D721Med (cell line): ENCODE measurements at regions not wholly inside any gene's neighbourhood (a gene's known extent, or its start where the extent isn't known, plus 50 kb on each side); places are given as distances from the start of the nearest gene placed in this dataset.
A peak's percentile ranks its signal among the peaks of the same experiment; 100 is the strongest.

Experiments used
- DNase-seq: peaks from one replicate; pipeline ENCODE4 v3.0.0; 2011; ENCODE audit warnings: low spot score; ENCODE audit not compliant: insufficient read length
- FAIRE-seq: peaks from 2 replicates; lab custom pipeline; 2011; peaks lifted over from hg19 to GRCh38; lab: Jason Lieb, UNC
- CTCF ChIP-seq: IDR thresholded peaks from 2 replicates; pipeline ENCODE4 v1.5.1; 2012; ENCODE audit warnings: mild to moderate bottlenecking, control low read depth; ENCODE audit not compliant: insufficient read depth; ENCODE audit errors: missing control alignments

DNA sequence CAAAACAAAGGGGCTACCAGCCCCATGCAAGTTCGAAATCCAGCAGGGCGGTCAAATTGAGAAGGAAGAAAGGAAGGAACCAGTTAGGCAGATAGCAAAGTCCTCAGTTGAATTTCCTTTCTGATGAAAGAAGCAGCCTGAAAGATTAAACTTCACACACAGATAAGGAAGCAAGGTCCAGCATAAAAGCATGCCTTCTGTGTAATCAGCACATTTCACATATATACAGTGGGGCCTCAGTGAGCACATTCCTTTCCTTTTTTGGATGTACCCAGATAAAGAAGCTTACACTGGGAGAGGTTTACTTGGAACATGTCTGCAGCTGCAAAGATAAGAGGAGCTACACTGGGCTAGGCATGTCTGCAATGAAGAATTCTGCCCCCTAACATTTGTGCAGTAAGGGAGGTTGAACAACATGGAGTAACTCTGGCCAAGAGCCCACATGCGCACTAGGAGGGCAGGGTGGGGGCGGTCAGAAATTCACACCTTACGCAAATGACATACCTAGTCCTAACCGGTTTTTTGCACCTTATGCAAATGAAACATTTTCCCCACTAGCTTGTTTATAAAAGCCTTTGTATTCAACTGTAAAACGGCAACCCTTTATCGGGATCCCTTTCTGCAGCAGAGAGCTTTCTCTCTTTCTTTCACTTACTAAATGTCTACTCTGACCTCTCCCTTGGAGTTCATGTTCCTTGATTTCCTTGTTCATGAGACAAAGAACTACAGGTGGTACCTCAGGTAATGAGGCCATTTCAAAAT lies 149.7 kb upstream of the FBXL17 start:
- no peak for TF ChIP-seq CTCF
- FAIRE-seq (no peak), DNase-seq (no peak)

GRCh38 chr5:108530706-108531105 lies 148.8 kb upstream of the FBXL17 start:
- no peak for FAIRE-seq

DNA sequence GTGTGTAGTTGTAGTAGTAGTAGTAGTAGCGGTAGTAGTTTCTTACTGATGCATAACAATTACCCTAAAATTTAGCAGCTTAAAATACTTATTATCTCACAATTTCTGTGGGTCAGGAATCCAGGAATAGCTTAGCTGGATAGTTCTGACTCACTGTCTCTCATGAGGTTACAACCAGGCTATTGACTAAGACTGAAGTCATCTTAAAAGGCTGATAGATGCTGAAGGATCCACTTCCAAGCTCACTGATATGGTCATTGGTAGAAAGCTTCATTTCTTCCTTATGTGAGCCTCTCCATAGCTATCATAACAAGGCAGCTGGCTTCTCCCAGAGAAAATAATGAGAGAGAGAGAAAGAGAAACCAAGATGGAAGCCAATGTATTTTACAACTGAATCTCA lies 147.5 kb upstream of the FBXL17 start:
- FAIRE-seq: no peak
- TF ChIP-seq CTCF: no peak

More at GRCh38 chr5:108530706-108531105, 148.8 kb upstream of the FBXL17 start:
- TF ChIP-seq CTCF: no peak
- DNase-seq: no peak

GRCh38 chr5:108528655-108529054 lies 146.8 kb upstream of the FBXL17 start:
- TF ChIP-seq CTCF: no peak
- no peak for DNase-seq
- FAIRE-seq: no peak

More for the DNA sequence above, 147.5 kb upstream of the FBXL17 start:
- DNase-seq: no peak

- DNase-seq: no peak
- FAIRE-seq: no peak
- TF ChIP-seq CTCF: no peak
Measured at GRCh38 chr5:108524564-108524963, 142.7 kb upstream of the FBXL17 start.

DNA sequence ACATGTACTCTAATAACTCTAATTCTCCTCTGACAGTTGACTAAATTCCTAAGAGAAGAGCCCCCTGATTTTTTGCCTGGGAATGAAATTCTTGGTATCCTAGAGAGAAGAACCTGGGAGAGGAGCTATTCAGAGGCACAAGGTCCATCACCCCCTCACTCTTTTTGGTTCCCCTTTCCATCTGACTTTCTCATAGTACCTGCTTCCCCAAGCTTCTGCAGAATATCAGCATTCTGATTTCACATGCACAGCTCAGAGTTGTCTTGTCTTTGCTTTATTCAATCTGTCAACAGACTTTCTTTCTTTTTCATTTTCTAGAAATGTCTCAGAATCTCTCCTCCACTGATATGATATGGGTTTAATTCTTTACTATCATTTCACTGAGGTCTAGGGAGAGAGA lies 141.5 kb upstream of the FBXL17 start:
- FAIRE-seq (no peak), DNase-seq (no peak)
- TF ChIP-seq CTCF: no peak

- peak; percentile 93 for FAIRE-seq
- peak; percentile 85 for TF ChIP-seq CTCF
- no peak for DNase-seq
Measured at GRCh38 chr5:108521841-108522506, 140.1 kb upstream of the FBXL17 start.
